ENCODE measurements at regions not wholly inside any gene's neighbourhood (a gene's known extent, or its start where the extent isn't known, plus 50 kb on each side); places are given as distances from the start of the nearest gene placed in this dataset.
A peak's percentile ranks its signal among the peaks of the same experiment; 100 is the strongest.

DNA sequence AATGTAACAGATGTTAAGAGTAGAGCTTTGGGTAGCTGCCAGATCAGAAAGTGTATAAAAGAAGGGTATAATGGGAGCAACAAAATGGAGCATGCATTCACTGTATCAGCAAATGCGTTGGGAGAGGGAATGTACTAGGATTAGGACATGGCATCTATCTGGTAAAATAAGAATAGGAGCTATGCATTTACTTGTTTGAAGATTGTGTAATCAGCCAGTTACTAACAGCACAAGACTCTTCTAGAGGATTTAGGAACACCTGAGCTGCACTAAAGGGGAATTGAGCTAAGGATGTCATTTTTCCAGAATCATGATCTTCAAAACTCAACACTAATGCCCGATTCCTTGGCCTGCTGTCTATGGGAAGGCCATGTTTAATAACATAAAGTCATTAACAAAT, 394.2 kb upstream of the TNP1 start:
- no peaks in the 10 kb centered on the region for H3K36me3 Mint-ChIP-seq
- no peak for ATAC-seq (ENCODE audit: low read depth in 2 of 2)

DNA sequence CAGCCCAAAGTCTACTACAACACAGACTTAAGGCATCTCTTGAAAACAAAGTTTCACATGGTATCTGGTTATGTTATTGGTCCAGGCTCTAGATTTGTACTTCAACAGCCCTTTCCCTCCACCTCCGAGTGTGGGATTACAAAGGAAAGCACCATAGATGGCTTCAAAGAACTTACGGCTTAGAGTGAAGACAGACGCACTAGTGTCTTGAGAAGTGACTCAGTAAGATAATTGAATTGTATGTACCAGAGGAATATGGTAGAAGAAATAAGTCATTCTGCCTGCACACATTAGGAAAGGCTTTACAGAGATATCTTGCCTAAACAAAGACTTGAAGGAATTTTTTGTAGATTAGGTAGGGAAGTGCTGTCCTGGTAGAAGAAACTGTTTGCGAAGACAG, 392.3 kb upstream of the TNP1 start:
- H3K27ac Mint-ChIP-seq, result no peak overlapping the region
- ATAC-seq (ENCODE audit: low read depth in 2 of 2), result no peak
- peaks cover 0 to 1% (median 0%) of the 10 kb centered on the region in 3 donors for H3K4me1 Mint-ChIP-seq

More for the DNA sequence above, 394.2 kb upstream of the TNP1 start:
- Mint-ChIP-seq H3K4me3 (no peak overlapping the region), H3K9me3 (peaks cover 0 to 10% (median 5%) of the 10 kb centered on the region in 7 donors), H3K4me1 (no peaks in the 10 kb centered on the region), H3K27me3 (peaks cover 36 to 56% (median 53%) of the 10 kb centered on the region in 3 donors), H3K27ac (no peak overlapping the region)
- no peak for DNase-seq

DNA sequence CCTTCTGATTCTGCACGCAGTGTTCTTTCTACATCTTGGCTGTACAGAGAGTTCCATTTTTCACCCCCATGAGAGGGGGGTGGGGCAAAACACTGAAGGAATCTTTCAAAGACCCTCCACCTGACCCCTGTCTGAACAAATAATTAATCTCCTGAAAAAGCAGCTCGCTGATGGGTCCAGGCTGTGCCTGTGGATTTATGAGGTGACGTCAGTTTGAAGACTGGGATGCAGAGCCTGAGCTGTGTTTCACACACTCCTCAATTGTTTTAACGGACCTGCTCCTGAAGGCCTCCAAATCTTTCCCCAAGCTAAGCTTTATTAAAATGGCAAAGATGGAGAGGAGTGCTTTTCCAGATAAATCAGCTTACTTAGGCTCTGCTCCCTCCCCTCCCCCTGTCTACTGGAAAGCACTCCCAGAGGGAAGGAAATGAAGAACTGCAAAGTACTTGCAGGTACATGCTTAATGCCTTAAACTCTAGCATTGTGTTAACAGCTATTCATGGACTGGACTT, 390.2 kb upstream of the TNP1 start:
- H3K9me3 Mint-ChIP-seq, result peaks cover 0 to 10% (median 3%) of the 10 kb centered on the region in 7 donors
- DNase-seq (no peak), ATAC-seq (ENCODE audit: low read depth in 2 of 2) (no peak)
- no peaks in the 10 kb centered on the region for H3K36me3 Mint-ChIP-seq
- H3K27me3 Mint-ChIP-seq, result peaks cover 30 to 51% (median 48%) of the 10 kb centered on the region in 3 donors
- H3K27ac Mint-ChIP-seq, result no peak overlapping the region
- H3K4me3 Mint-ChIP-seq, result no peak overlapping the region
- H3K4me1 Mint-ChIP-seq, result peaks cover 0 to 1% (median 0%) of the 10 kb centered on the region in 3 donors

More for the DNA sequence above, 392.3 kb upstream of the TNP1 start:
- Mint-ChIP-seq H3K27me3 (peaks cover 34 to 56% (median 54%) of the 10 kb centered on the region in 3 donors), H3K4me3 (no peak overlapping the region), H3K36me3 (no peaks in the 10 kb centered on the region), H3K9me3 (peaks cover 0 to 10% (median 3%) of the 10 kb centered on the region in 7 donors)
- DNase-seq, result no peak

DNA sequence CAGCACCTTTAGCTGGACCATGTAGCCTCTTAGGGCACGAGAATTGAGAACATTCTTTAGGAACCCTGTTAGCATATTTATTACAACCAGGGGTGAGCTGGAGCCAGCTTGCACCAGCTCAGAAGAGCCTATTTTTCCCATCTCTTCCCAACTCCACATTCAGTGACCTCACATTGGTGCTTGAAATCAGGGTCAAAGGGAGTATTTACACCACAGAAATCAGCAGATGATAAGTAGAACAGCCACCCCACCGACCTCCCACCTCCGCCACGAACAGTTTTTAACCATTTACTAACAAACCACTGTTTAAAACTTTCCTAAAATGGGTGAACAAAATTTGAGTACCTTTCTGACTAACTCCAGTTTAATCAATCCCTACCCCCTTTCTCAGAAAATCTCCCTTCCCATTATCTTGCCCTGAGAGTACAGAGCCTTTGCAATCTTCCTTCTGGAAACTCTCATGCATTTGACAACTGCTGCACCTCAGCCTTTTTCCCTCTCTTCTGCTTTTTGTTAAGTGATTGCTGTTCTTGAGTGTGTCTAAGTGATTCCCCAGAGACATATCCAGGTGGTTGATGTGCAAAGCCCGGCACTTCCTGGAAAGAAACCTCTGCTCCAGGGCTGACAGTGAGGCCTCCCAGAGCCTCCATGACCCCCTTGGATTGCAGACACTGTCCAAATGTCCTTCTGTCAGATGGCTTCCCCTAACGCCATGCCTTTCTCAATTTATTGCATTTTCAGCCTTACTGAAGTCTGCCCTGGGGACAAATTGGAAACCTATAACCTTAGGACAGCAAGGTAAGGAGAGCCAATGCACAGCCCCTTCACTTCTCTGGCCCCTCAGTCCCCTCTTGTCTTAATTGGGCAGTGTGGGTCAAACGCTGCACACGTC, 389.5 kb upstream of the TNP1 start:
- no peak for DNase-seq
- peaks cover 0 to 10% (median 3%) of the 10 kb centered on the region in 7 donors for H3K9me3 Mint-ChIP-seq
- H3K27me3 Mint-ChIP-seq, result peaks cover 34 to 56% (median 51%) of the 10 kb centered on the region in 3 donors
- H3K4me1 Mint-ChIP-seq, result peaks cover 0 to 1% (median 0%) of the 10 kb centered on the region in 3 donors
- no peaks in the 10 kb centered on the region for H3K36me3 Mint-ChIP-seq
- H3K27ac Mint-ChIP-seq, result no peak overlapping the region
- H3K4me3 Mint-ChIP-seq, result no peak overlapping the region
- no peak for ATAC-seq (ENCODE audit: low read depth in 2 of 2)

DNA sequence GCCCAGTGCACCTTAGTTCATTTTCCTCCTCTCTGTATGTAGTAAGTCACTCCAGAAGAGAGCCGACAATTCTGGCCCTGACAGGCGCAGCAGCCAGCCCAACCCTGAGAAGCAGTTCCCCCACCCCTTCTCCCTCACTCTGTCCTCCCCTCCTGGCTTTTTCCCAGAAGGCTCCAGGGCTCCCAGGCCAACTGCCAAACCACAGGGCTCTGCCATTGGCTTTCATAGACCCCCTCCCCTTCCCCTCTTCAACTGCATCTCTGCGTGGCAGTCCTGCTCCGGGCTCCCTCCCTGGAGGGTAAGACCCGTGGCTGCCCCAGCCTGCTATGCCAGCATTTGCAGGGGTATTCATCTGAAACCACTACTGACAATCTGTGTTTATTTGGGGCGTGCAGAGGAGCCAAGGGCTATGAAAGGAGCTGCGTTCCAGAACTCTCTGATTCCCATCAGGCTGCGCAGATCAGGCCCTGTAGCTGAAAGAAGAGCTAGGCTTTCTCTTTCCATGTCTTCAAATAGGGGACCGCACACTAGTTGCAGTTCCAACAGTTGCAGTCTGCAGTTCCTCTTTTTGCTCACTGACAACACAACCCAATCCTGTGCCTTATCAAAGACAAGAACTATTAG, 388.6 kb upstream of the TNP1 start:
- Mint-ChIP-seq H3K4me1 (peaks cover 0 to 1% (median 0%) of the 10 kb centered on the region in 3 donors), H3K4me3 (no peak overlapping the region), H3K27ac (no peak overlapping the region), H3K9me3 (peaks cover 0 to 8% (median 0%) of the 10 kb centered on the region in 7 donors), H3K36me3 (no peaks in the 10 kb centered on the region), H3K27me3 (peaks cover 32 to 54% (median 48%) of the 10 kb centered on the region in 3 donors)
- peak; percentile 13 for DNase-seq
- ATAC-seq (ENCODE audit: low read depth in 2 of 2), result peak; percentile 50 to 67

DNA sequence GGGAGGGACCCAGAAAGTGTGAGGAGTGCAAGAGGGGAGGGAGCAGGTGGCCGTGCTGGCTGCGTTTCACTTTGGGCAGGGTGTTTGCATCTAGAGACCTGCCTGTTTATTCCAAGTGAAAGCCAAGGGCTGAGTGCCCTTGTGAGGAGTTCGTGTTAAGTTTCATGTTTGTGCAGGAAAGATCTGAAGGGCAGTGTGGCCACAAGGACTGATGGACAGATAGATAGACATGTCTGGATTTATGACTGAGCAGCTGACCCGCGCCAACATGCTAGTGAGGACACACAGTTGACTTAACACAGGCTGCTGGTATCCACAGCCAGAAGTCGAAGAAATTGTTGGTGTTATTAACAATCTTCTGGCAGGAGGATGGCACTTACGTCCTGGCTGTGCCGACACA, 387.6 kb upstream of the TNP1 start:
- DNase-seq (no peak), ATAC-seq (ENCODE audit: low read depth in 2 of 2) (no peak)
- Mint-ChIP-seq H3K4me3 (no peak overlapping the region), H3K36me3 (no peaks in the 10 kb centered on the region), H3K4me1 (peaks cover 0 to 1% (median 0%) of the 10 kb centered on the region in 3 donors), H3K27ac (peak overlapping the region in 1 of 6 donors; percentile 45), H3K27me3 (peaks cover 40 to 52% (median 42%) of the 10 kb centered on the region in 3 donors), H3K9me3 (peaks cover 0 to 6% (median 0%) of the 10 kb centered on the region in 7 donors)

DNA sequence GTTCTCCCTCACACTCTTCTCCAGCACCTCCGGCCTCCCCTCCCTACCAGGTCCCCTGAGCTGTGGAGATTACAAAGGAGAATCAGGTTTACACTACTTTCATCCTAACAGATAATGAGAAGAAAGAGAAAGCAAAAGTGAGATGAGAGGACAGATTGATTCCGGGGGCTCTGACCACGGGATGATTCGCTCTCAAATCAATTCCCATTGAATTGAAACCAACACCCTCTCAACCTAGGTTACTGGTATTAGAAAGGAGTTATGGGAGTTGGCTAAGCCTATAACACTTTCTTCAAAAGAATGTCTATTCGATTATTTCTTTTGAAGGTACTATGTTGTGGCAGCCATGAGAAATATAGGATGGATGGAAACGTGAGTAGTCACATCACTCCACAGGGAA, 386.2 kb upstream of the TNP1 start:
- no peak for DNase-seq
- peaks cover 0 to 4% (median 0%) of the 10 kb centered on the region in 7 donors for H3K9me3 Mint-ChIP-seq
- no peak for ATAC-seq (ENCODE audit: low read depth in 2 of 2)
- peaks cover 0 to 1% (median 0%) of the 10 kb centered on the region in 3 donors for H3K4me1 Mint-ChIP-seq
- no peak overlapping the region for H3K4me3 Mint-ChIP-seq
- no peaks in the 10 kb centered on the region for H3K36me3 Mint-ChIP-seq
- no peak overlapping the region for H3K27ac Mint-ChIP-seq
- H3K27me3 Mint-ChIP-seq, result peaks cover 31 to 42% (median 40%) of the 10 kb centered on the region in 3 donors

DNA sequence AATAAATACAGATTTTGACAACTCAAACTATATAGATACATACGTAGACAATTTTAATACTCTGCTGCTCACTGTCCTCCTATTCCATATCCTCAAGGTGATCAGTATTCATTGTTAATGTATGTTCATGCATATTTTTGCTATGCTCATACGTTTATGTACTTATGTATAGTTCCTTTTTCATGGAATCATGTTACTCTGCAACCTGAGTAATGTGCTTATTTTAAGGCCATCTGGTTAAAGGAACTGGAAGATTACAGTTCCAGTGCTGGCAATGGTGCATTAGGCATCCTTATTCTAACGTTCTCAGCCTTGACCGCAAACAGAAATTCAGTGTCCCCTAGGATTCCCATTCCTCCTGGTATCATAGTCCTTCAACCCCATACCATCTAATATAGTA, 385.0 kb upstream of the TNP1 start:
- ATAC-seq (ENCODE audit: low read depth in 2 of 2) (no peak), DNase-seq (no peak)
- Mint-ChIP-seq H3K9me3 (peaks cover 0 to 4% (median 0%) of the 10 kb centered on the region in 7 donors), H3K4me3 (no peak overlapping the region), H3K27ac (no peak overlapping the region), H3K27me3 (peaks cover 31 to 44% (median 41%) of the 10 kb centered on the region in 3 donors), H3K36me3 (no peaks in the 10 kb centered on the region), H3K4me1 (peaks cover 0 to 1% (median 0%) of the 10 kb centered on the region in 3 donors)

DNA sequence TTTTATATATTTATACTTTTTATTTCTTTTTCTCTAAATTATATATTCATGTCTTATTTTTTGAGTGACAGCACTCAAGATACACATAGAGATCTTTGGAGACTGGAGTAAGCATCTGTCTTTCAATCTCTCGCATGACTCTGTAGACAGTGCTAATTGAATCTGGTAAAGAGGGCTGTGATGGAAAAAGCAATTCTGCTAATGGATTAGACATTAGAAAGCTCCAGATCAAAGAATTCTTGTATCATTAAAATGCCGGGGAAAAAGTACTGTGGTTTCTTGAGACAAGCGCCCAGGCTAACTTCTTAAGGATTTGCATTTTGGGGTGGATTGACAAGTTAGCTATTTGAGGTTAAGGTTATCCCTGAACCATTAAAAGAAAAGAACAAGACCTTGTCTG, 383.1 kb upstream of the TNP1 start:
- Mint-ChIP-seq H3K4me1 (peaks cover 0 to 1% (median 0%) of the 10 kb centered on the region in 3 donors), H3K27ac (no peak overlapping the region), H3K36me3 (no peaks in the 10 kb centered on the region), H3K4me3 (no peak overlapping the region), H3K9me3 (peaks cover 0 to 8% (median 3%) of the 10 kb centered on the region in 7 donors), H3K27me3 (peaks cover 39 to 59% (median 51%) of the 10 kb centered on the region in 3 donors)
- ATAC-seq (ENCODE audit: low read depth in 2 of 2), result no peak
- no peak for DNase-seq

DNA sequence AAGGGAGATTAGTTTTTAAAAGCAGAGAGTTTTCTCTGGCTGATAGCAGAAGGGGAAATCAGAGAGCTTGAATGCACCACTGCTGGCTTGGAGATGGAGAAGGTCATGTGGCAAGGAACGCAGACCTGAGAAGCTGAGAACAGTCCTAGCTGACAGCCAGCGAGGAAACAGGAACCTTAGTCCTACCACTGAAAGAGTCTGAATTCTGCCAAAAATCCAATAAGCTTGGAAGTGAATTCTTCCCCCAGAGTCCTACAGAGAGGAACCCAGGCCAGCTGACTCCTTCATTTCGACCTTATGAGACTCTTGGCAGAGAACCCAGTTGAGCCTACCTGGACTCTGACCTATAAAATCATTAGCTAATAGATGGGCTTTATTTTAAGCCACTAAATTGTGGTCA, 371.9 kb upstream of the TNP1 start:
- Mint-ChIP-seq H3K4me1 (no peaks in the 10 kb centered on the region), H3K9me3 (peaks cover 0 to 16% (median 10%) of the 10 kb centered on the region in 7 donors), H3K36me3 (peaks cover 0 to 2% of the 10 kb centered on the region in 2 donors), H3K4me3 (no peak overlapping the region), H3K27me3 (peaks cover 64 to 71% (median 65%) of the 10 kb centered on the region in 3 donors), H3K27ac (no peak overlapping the region)
- DNase-seq (no peak), ATAC-seq (ENCODE audit: low read depth in 2 of 2) (no peak)

DNA sequence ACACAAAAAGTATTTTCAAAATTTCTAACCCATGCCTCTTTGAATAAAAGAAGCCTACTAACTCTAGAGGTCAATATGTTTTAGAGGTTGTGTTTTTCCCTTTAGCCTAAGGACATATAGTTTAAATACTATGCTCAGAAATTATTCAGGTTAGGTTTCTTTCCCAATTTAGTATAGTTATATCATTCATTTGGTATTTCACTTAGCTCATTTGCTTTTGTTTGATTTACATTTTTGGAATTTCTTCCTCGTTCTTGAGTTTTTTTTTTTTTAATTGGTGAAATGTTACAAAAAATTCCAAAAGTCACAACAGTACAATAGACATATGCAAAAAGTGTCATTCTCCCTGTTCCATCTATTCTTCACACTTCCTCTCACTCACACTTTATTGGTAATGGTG, 371.3 kb upstream of the TNP1 start:
- no peaks in the 10 kb centered on the region for H3K36me3 Mint-ChIP-seq

DNA sequence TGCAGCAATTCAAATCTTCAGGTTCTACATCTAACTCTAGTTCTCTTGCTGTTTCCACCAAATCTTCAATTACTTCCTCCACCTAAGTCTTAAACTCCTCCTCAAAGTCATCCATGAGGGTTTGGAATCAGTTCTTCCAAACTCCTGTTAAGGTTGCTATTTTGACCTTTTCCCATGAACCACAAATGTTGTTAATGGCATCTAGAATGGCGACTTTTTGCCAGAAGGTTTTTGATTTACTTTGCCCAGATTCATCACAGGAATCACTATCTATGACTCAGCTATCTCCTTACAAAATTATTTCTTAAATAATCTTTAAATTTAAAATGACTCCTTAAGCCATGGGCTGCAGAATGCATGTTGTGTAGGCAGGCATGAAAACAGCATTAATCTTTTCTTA, 368.9 kb upstream of the TNP1 start:
- Mint-ChIP-seq H3K27me3 (peaks cover 50 to 53% (median 52%) of the 10 kb centered on the region in 3 donors), H3K4me3 (no peak overlapping the region), H3K27ac (no peak overlapping the region), H3K36me3 (peaks cover 0 to 7% of the 10 kb centered on the region in 2 donors), H3K9me3 (peaks cover 0 to 13% (median 2%) of the 10 kb centered on the region in 7 donors), H3K4me1 (peaks cover under 1% of the 10 kb centered on the region in 3 donors)
- DNase-seq (no peak), ATAC-seq (ENCODE audit: low read depth in 2 of 2) (no peak)

More for the DNA sequence above, 371.3 kb upstream of the TNP1 start:
- Mint-ChIP-seq H3K27me3 (peaks cover 60 to 66% (median 63%) of the 10 kb centered on the region in 3 donors), H3K4me1 (no peaks in the 10 kb centered on the region), H3K9me3 (peaks cover 0 to 11% (median 5%) of the 10 kb centered on the region in 7 donors), H3K4me3 (no peak overlapping the region), H3K27ac (no peak overlapping the region)
- no peak for ATAC-seq (ENCODE audit: low read depth in 2 of 2)
- DNase-seq, result no peak

DNA sequence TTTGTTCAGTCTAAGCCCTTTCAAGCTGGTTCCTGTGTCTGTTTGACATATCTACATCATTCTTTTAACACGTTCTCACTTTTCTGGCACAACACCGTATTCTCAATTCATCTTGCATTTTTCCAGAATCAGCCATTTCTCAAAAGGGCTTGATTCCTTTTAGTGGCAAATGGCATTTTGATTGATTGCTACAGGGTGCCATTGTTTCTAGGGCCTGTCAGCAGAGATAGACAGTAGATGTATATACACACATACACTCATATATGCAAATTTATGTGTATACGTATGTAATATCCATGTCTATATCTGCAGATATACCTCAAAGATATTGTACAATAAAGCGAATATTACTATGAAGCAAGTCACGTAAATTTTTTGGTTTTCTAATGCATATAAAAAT, 367.9 kb upstream of the TNP1 start:
- H3K9me3 Mint-ChIP-seq, result peaks cover under 1 to 23% (median 9%) of the 10 kb centered on the region in 7 donors
- DNase-seq (no peak), ATAC-seq (ENCODE audit: low read depth in 2 of 2) (no peak)
- H3K4me3 Mint-ChIP-seq, result no peak overlapping the region
- peaks cover 0 to 7% of the 10 kb centered on the region in 2 donors for H3K36me3 Mint-ChIP-seq
- H3K27me3 Mint-ChIP-seq, result peaks cover 50 to 52% (median 50%) of the 10 kb centered on the region in 3 donors
- H3K4me1 Mint-ChIP-seq, result peaks cover 7 to 10% (median 7%) of the 10 kb centered on the region in 3 donors
- no peak overlapping the region for H3K27ac Mint-ChIP-seq
